Activated CD4-positive, alpha-beta T cell treated with anti-CD3 and anti-CD28 coated beads, Interleukin-2, amount 50 U/mL, for 48 hours (primary cell): ENCODE measurements at regions not wholly inside any gene's neighbourhood (a gene's known extent, or its start where the extent isn't known, plus 50 kb on each side); places are given as distances from the start of the nearest gene placed in this dataset.
"Not testable (repeated sequence)": the region's sequence is repeated elsewhere in the genome, so short reads cannot be mapped to it uniquely, and the experiment has no call there.

Experiments
- DNase-seq, 2 experiments: peaks; one replicate each; pipeline ENCODE4 v3.0.0-alpha.2; 2020

DNA sequence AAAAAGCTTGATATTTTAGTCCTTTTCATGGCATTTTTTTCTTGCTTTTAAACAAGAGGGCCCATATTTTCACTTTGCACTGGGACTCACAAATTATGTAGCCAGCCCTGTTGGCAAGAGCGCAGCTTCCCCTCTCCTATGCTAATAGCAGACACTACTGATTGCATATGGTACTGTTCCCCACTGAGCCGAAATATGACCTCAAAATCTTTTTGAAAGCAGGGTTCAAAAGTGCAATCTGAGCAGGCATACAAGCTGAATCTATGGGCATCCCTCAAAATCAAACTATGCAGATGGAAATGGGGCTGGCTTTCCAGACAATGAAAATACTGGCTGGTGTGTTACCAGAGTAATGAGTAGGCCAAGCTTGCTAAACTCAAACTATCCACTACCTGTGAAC lies 225.2 kb upstream of the SETMAR start:
- DNase-seq = no peak

DNA sequence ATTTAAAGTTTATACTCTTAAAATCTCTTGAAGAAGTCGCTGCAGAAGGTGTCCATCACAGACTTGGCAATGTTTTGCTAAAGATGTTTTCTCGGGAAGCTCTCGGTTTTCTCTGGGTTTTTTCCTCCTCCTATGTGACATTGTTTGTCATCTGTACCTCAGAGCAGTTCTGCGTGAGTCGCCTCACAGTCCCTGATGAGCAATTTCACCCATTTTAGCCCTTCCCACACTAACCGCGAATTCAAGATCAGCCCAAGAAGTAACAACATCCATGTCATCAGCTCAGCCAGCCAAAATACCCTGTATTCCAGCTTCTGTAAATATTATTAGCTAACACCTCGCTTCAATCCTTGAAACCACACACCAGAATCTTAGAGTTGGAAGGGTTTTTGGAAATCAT lies 224.3 kb upstream of the SETMAR start:
- DNase-seq = no peak

DNA sequence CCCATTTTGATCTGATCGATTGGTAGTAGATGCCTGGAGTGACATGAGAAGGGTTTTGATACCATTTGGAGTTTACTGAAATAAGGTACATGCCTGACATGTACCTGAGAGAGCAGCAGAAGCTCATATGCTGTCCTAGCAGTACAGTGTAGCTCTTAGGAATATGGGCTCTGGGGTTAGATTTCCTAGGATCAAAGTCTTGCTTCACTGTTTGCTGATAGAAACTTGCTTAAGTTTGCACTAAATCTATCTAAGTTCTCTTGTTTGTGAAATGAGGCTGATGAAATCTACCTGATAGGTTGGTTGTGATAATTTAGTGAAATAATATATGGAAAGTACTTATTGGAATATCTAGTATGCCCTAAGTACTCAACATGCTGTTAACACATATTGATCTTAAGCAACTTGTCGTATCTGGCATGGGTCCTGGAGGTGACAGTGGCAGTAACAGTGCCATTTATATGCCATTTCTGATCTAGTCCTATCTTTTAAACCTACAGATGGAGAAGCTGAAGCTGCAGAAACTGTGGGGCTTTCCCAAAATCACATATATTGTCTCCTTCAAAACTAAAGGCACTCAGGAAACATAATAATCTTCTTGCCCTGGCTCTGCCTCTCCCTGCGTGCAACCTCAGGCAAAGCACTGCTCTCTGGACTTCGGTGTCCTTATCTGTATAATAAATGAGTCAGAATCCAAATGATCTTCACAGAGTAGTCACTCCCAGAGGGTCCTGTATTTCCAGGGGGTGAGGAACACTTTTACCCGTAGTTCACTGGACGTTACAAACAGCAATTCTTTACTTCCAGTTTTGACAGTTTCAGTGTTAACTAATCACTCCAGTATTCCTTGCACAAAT lies 223.6 kb upstream of the SETMAR start:
- no peak for DNase-seq

DNA sequence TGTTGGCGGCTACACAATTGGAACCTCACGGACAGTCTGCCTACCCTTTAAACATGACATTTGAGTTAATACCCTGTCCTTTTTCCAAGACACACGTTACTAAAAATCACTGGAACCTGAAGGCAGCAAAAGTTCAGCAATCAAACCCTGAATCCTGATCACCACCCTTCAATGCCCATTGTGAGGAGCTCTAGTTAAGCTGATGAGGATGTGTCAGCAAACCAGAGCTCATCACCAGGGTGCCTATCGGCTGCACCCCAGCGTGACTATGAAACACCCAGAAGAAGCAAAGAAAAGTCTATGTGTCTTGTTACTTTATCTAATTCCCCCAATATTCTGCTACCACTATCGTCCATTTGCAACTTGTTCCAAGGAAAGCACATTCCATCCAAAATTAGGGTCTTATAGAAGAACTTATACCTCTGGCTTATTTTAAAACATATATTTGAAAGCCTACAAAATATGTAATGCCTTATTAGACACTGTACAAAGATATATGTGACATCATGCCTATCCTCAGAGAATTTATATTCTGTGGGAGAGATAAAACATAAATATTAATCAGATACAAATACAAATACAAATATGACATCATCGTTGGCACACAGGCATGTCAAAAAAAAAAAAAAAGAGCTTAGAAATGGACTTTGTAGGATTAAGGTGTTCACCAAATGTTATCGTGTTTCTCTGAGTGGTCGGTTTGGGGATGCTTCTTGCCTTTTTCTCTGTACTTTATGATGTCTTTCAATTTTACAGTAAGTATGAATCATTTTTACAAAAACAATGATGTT lies 219.7 kb upstream of the SETMAR start:
- no peak for DNase-seq

DNA sequence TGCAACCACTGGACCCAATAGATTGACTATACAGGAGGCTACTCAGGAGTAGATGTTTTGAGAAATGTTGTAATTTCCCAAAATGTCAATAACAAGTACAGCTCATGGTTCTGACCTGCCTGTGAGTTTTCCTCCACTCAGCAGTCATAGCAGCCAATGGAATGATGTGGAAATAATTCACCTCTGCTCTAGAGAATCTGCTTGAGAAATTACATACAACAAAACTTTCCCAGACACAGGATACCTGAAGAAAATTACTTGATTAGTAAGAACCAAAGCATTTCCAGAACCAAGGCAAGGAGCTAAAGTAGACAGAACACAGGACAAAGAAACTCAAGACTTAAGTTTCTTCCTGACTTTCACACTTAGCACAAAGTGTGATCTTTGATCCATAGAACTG lies 218.9 kb upstream of the SETMAR start:
- no peak for DNase-seq

DNA sequence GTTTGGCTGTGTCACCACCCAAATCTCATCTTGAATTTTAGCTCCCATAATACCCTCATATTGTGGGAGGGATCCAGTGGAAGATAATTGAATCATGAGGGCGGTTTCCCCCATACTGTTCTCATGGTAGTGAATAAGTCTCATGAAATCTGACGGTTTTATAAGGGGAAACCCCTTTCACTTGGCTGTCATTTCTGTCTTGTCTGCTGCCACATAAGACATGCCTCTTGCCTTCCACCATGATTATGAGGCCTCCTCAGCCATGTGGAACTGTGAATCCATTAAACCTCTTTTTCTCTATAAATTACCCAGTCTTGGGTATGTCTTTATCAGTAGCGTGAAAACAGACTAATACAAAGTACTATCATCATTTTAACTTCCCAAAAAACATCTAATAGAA lies 216.5 kb upstream of the SETMAR start:
- DNase-seq = not testable (repeated sequence)

DNA sequence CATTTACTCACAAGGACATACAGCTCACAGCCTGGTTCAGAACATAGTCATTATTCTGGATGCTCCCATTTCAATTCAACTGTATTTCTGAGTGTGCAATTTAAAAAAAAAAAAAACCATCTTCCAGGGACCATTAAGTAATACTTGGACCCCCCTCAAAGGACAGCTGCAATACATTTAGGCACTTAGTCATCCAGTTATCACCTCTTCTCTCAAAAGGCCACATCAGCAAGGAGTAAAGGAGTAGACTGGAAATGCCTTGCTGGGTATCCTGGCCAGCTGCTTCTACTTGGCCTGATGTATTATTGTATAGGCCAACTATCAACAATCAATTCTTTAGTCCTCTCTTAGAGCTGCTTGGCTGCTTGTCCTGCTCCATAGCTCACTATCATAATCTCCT lies 211.4 kb upstream of the SETMAR start:
- no peak for DNase-seq

DNA sequence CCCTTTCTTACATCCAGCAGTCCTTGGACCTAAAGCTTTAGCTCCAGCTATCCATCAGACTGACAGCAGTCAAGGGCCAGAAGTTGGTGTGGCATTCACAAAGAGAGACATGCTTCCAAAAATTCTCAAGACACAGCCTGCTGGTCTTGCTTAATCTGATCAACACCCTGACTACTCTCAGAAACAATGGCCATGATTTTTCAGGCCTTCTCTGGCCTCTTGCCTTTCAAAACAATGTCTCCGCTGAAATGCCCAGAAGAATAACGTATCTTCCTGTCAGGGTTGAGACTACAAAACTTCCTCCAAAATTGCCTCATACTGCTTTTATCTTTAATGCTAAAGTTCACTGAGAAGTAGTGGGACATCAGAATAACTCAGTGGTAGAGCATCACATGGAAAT lies 205.4 kb upstream of the SETMAR start:
- no peak for DNase-seq

DNA sequence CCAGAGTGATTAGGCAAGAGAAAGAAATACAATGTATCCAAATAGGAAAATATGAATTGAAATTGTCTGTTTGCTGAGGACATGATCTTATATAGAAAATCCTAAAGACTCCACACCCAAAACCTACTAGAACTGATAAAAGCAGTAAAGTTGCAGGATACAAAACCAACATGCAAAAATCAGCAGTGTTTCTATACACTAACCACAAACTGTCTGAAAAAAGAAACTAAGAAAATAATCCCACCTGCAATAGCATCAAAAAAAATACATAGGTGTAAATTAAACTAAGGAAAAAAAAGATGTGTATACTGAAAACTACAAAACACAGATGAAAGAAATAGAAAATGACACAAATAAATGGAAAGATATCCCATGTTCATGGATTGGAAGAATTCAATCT lies 203.6 kb upstream of the SETMAR start:
- DNase-seq = no peak

DNA sequence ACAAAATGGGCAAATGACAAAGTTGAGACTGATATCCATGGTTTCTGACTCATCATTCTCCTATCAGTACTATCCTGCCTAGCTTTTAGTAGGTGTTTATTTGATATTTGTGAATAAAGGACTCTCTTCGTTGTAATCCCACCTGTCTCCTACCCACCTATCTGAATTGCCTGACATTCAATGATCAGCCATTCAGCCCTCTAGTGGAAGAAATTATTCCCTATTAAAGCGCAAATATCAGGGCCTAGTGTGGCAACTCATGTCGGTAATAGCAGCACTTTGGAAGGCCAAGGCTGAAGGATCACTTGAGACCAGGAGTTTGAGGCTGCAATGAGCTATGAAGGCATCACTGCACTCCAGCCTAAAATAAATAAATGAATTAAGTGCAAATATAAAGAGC lies 195.7 kb upstream of the SETMAR start:
- no peak for DNase-seq

DNA sequence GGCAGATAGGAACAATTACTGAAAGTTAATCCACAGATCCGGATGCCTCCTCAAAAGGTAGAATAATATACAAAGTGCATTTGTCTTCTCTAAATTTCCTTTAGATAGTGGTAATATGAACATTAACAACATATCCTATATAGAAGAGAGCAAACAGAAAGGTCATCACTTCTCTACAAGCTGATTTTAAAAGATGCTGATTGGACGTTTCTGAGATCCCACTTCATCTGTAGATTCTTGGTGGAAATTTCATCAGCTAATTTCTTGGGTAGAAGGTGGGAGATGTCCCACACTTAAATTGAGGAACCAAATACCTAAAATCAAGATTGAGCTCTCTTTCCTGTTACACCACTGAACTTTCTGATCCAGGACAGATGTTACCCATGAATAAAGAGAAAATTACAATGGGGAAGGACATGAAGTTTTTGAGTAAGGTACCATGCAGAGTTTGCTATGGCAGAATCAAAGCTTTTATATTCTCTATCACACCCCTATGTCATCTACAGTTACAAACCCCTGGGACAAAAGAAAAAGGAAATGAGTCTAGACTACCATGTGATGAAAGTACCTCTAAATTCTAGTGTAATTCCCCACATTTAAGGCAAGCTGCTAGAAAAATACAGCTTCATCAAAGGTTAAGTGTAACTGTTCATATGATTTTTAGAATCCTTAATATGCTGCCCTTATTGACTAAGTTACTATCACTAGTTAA lies 189.2 kb upstream of the SETMAR start:
- DNase-seq = no peak

DNA sequence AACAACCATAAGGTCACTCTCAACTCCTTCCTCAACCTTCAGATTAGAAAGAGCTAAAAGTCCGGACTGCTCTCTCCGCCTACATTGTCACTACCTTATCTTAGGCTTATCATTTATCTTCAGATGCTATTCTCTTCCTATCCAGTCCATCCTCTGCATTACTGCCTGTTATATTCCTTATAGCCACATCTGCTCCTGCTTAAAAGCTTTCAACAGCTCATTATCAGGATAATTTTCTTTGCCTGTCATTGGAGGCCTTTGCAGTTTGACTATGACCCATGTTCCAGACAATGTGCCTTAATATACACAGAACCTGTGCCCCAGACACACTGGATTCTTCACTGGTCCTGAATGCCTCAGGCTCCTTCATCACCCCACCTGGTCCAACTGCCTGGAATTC lies 184.1 kb upstream of the SETMAR start:
- no peak for DNase-seq

DNA sequence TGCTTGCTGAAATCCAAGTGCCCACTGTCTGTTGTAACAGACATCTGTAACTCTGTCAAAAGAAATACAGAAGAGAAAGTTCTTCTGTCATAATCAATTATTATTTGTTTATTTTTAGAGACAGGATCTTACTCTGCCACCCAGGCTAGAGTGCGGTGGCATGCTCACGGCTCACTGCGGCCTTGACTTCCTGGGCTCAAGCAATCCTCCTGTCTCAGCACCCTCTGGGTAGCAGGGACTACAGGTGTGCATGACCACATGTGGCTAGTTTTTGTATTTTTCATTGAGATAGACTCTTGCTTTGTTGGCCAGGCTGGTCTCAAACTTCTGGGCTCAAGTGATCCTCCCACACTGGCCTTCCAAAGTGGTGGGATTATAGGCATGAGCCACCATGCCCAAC lies 177.6 kb upstream of the SETMAR start:
- DNase-seq = no peak

DNA sequence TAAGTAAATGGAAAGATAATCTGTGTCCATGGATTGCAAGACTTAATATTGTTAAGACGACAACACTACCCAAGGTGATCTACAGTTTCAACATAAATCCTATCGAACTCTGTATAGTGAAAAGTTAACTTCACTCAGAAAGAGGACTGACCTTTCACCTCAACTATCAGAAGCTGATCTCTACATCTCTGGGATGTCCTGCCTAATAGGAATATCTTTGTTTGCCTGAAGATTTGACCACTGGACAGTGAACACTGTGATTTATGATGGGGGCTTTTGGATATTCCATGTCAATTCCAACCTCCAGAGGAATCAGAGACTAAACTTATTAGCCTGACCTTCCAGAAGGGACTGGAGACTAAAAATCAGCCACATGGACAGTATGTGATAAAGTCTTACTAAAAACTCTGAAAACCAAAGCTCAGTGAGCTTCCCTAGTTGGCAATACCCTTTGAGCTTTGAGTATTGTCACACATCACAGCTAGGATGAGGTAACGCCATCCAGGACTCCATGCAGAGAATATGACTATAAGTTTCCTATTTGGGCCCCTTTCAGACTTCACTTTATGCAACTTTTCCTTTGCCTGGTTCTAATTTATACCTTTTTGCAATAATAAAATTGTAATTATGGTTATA lies 164.9 kb upstream of the SETMAR start:
- no peak for DNase-seq

DNA sequence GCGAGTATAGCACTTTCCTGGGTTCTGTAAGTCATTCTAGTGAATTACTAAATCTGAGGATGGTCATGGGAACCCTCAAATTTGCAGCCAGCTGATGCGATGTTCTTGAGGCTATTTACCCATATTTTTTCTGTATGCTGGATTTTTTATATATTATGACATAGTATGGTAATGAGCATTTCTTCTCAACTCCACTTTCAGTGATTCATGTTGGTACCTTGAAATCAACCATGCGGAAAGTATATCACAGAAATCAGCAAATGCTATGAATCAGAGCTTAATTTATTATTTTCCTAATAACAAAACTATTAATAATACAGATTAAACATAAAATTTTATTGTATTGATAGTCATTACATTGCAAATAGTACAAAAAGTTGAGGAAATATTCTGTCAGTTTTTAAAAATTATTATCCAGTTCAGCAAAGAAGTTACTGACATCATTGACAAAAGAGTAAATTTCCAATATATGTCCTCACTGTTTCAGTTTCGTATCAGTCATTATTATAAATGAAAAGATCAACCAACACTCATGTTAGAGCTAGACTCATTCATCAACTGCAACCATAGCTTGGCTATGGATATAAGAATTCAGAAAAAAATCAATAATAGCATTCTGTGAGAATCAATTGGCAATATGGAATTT lies 164.3 kb upstream of the SETMAR start:
- DNase-seq = no peak

DNA sequence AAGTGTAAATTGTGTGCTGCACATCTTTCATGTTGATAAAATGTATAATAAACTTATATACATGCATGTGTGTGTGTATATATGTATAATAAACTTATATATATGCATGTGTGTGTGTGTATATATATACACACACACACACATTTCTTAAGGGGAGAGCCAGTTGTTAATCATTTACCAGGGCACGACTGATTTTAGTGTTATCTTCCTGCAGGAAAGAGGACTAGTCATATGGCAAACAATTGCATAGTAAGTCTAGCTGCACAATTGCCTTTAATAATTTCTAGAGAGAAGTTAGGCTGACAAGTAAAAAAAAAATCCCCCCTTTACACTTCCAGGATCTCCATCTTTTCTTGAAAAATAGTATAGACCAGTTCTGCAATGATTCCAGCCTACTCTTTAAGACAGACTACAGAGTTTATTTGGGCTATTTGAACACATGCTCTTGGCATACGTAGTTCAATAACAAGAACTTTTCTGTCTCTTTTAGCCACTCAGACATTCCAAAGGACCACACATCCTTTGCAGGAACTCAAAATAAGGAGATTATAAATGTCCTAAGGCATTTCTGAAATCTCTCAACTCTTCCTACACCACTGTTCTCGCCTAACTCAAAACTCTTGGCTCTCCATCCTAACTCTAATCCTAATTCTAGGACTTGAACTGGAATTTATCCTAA lies 163.6 kb upstream of the SETMAR start:
- DNase-seq = no peak

DNA sequence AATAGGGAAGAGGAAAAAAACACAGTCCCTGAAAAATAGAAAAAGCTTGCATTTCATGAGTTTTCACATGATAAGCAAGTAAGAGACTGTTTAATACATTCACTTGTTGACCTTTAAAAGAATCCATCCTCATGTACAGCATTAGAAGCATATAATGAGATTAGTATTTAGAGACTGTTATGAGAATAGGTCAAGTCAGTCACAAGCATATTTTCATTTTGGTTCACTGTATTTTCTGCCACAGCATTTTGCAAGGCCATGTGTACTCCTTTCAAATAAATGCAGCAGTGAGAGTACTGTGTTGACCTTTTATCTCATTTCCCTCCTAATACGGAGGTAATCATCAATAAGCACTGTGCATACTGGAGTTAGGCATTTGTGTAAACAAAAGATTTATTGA lies 162.2 kb upstream of the SETMAR start:
- no peak for DNase-seq

DNA sequence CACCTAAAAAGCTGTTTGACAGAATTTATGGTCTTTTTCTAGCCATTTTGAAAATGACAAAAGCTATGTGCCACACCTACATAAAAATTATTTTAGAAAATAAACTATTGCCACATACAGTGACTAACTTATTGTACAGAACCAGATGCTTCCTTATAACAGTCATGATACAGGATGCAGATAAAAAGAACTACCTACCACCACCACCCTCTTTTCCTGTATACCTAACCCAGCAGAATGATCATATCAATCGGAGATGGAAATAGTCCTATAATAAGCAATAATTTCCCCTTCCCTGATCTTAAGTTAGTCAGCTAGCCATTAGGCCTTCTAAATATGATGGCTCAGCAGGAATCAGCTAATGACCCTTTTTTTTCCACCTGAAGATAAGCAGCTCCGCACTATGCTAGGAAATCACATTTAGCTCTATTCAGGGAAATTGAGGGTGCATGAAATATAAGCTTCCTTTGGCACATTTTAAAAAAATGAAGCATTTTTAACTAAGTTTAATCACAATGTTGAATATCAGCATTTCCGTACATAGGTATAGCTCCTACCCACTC lies 155.5 kb upstream of the SETMAR start:
- DNase-seq = no peak

DNA sequence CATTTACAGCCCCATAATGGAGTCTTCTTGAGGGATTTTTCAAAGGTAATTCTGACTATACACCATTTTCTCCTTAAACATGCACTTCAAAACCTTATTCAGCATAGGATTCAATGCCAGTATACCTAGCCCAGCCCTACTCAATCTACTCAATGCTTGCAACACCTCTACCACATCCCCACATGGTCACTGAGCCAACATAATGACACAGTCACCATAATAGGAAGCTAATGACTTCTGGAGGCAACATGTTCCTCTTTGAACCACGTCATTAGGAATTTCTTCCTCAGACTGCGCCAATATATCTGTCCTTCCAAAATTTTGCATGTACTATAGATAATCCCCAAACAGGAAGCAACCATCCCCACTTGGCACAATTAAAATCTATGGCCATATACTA lies 153.9 kb upstream of the SETMAR start:
- DNase-seq = no peak

DNA sequence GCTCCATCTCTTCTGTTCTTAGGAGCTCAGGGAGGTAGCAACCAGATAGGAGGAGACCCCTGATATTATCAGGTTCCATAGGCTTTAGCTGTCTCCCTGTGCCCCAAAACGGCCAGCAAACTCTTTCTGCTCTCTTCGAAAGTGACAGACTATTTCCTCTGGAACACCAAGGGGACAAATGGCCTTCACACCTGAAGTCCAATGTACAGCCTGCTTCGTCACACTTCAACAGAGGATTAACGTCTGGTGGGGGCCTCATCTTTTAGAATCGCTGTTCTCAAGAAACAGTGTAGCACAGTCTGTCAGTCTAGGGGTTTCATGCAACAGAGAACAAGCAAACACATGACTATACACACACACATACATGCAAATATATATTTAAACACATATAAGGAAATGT lies 152.4 kb upstream of the SETMAR start:
- no peak for DNase-seq

DNA sequence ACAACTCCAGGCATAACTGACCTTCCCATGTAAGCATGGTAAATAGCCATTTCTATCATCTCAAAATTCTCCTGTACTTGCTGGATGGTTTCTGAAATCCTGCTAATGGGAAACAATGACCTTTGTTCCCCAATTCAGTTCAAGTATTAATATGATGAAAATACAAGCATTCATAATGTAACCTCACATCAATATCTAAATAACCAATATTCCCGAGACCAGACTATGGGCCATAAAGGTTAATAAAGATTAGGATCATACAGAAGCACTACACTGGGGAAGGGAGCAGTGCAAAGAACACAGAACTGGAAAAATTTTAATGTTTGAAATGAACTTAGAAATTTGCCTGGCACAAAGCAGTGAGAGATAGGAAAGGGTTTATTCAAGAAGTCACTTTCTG lies 151.3 kb upstream of the SETMAR start:
- DNase-seq = no peak

DNA sequence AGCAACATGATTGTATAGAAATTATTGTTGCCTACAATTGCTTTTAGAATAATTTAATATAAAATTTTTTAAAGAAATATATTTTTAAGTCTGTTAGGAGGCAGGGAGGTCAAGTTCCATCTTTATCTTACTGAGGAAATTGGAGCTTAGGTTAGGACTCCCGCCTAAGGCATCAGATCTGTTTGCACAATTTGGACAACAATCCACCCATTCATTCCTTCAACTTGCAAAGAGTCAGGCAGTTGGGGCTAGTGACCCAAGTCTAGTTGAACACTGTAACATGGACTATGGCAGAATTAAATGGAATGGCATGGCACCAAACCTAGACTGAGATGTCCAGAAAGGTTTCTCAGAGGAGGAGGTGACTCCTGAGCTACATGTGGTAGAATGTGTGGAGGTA lies 149.4 kb upstream of the SETMAR start:
- DNase-seq = no peak
